GM21423 (cell line): ENCODE measurements at regions not wholly inside any gene's neighbourhood (a gene's known extent, or its start where the extent isn't known, plus 50 kb on each side); places are given as distances from the start of the nearest gene placed in this dataset.
"Not testable (repeated sequence)": the region's sequence is repeated elsewhere in the genome, so short reads cannot be mapped to it uniquely, and the experiment has no call there.

Source experiments
- ATAC-seq: cut with Tn5 transposase; IDR thresholded peaks from one replicate; pipeline ENCODE4 v1.9.1; 2021; ENCODE audit warnings: mild to moderate bottlenecking, moderate library complexity; ENCODE audit not compliant: unreplicated experiment

DNA sequence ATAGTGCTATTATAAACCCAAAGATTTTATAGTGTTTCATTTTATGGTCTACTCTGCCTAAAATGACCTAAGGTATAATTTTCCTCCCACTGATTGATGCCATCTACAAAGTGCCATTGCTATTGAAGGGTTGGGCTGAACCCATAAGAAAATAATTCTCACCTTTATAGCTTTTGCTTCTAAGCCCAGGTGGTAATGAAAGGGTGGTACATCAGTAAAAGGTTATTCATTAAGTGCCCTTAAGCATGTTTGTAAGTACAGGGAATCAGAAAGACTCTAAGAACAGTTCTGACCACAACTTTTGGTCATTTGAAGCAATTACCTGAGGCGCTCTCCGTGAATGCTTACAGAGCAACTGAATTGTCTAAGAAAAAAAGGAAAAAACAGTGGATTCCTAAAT, 1247.3 kb downstream of the NXPH1 start:
- ATAC-seq = no peak

DNA sequence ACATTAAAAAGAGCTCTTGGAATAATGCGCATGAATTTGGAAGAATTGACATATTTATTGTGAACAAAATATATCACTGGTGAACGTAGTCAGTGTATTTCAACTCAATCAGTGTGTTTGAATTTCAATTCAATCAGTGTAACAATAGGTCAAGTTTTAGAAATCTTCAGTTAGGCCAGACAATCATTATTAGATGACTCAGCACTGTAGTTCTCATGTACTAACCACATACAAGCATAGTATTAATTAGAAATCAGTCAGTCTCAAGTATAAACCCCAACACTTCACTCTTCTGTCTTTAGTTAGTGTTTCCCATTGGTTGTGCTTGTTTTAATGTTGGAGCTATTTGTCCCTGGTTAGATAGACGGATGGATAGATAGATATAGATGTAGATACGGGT, 1247.9 kb downstream of the NXPH1 start:
- ATAC-seq = no peak

DNA sequence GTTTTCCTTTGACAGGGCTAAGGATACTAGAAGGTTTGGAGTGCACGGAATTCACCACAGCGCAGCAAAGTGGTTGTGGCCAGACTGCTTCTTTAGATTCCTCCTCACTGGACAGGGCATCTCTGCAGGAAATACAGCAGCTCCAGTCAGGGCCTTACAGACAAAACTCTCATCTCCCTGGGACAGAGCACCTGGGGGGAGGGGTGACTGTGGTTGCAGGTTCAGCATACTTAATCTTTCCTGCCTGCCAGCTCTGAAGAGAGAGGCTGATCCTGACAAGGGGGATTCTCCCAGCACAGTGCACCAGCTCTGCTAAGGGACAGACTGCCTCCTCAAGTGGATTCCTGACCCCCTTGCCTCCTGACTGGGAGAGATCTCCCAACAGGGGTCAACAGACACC, 1257.9 kb downstream of the NXPH1 start:
- ATAC-seq = no peak

DNA sequence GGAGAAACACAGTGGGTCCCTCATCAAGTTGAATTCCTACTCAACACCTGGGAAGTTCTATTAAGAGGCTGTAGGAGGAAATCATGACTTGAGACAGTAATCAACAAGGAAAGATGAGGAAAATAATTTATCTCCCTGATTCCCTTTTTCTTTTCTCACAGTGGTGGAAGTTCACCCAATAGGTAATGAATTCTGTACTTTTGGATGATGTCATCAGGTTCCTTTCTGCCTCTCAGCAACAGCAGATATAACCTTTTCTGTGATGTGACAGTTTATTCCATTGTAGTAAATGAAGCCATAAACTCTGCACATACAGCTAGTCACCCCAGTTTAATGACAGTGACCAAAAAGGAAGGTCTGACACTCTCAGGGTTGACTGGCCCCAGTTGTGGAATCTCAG, 1265.0 kb downstream of the NXPH1 start:
- ATAC-seq = no peak

DNA sequence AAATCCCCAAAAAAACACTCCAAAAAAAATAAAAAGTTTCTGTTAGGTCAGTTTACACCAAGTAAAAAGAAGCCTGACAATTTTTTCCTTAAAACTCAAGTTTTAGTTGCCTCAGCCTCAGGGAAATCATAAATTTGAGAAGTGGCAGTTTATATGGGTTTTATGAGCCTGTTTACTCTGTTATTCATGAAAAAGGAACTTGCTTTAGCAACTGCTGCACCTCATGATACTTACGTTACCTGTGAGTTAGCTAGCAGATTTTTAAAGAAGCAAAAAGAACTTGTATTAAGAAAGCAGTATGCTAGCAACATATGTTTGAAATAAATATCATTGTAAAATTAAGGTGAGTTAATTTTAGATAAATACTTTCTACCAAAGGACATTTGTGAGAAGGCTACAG, 1264.5 kb upstream of the PHF14 start:
- ATAC-seq = no peak

DNA sequence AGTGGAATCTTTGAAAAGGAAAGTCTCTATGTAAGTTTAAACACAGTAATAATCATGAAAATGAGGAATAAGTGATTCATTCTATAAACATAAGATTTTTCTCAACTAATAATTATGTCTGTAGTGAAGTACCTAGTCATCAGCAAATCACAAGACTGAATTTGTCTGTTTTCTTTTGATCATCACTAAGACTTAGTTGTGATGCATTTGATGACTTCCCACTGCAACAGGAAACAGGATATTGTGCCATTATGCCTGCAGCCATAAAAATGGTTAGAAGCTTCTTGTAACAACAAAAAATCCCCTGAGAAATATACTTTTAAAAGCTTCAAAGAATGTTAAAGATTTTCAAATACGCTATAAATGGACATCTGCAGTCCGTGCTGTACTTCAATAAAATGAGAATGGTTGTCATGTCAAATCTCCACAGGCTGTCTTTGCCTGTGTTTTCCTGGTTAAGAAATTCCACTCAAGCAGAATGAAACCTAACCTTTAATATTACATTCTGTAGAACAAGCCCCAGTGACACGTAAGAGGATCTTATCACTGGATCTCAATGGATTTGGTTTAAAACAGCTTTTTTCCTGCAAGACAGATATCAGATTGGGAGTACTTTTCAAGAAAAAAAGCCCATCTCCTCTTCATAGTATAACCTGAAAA, 1262.3 kb upstream of the PHF14 start:
- ATAC-seq = no peak

DNA sequence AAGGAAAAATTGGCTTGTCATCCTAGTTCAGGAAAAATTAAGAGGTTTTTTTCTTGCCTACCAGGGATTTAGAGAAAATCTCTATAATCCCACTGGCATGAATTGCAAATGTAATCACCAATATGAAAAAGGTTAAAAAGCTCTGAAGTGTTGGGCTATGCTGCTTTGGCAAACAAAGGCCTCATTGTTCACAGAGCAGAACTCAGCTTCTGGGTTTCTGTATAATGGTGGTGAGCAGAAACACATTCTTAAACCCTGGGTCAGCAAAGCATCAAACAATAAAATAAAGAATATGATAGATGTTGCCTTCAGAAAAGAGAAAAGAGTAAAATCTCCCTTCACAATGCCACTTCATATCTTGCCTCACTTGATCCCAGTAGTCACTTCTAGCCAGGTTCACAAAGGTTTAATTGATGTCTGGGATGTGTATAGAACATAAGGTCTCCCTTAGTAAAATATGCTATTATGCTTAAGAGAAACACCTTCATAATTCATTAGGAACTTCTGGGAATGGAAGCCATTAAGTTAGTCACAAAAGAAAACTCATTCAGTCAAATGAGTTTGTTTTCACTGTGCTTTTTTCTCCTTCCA, 1255.5 kb upstream of the PHF14 start:
- ATAC-seq = no peak

DNA sequence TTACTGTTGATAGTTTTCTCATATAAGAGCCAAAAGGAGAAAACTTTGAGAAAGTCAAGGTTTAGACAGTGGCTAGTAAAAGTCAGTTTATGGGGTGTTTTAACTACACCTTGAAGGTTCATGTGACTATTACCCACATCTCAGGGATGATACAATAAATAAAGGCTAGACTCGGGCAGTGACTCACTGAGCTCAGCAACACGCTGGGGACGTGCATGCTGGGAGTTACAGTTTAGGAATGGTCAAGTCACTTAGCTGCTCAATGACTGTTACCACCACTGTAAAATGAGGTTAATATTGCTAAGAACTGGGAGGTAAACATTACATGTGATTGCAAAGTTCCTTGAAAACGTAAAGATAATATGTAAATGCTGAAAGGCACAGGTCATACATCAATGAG, 1254.4 kb upstream of the PHF14 start:
- no peak for ATAC-seq

DNA sequence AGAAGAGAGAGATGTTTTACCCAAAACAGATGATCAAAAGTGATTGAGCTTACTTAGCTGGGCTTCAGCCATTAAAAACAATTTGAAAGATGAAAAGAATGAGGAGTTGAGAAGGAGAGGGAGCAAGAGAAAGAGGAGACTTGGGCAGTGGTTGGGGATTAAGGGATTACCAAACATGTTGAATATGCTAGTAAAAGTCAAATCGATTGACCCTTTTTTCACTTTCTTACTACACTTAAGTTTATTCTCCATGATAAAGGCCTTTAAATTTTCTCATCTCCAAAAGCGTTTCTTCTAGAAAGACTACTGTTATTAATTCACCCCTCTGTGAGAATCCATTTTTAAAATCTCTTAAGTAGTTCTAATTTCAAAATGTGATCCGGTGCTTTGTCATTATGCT, 1254.0 kb upstream of the PHF14 start:
- ATAC-seq = no peak

DNA sequence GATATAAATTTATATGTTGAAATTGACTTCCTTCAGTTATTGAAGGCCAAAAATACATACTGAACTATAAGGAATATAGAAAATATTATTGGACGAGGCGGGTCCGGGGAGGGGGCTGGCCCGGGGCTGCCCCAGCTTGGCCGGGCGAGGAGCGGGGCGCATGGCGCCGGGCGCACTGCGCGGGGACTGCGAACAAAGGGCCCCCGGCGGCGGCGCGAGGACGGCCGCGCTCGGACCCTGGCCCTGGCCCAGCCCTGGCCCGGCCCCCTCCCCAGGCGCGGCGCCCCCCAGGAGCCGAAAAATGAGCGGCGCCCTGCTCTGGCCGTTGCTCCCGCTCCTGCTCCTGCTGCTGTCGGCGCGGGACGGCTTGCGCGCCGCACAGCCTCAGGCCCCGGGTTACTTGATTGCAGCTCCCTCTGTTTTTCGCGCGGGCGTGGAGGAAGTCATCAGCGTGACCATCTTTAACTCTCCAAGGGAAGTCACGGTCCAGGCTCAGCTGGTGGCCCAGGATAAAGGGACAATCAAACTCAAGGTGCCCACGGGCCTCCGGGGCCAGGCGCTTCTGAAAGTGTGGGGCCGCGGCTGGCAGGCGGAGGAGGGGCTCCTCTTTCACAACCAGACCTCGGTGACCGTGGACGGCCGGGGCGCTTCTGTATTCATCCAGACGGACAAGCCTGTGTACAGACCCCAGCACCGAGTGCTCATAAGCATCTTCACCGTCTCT, 1247.6 kb upstream of the PHF14 start:
- not testable (repeated sequence) for ATAC-seq

DNA sequence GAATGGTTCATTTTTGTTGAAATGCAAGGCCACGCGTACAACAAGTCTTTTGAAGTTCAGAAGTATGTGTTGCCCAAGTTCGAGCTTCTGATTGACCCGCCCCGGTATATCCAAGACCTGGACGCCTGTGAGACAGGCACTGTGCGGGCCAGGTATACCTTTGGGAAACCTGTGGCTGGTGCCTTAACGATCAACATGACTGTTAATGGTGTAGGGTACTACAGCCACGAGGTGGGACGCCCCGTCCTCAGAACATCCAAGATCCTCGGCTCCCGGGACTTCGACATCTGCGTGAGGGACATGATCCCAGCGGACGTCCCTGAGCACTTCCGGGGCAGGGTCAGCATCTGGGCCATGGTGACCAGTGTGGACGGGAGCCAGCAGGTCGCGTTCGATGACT, 1246.9 kb upstream of the PHF14 start:
- ATAC-seq = not testable (repeated sequence)

DNA sequence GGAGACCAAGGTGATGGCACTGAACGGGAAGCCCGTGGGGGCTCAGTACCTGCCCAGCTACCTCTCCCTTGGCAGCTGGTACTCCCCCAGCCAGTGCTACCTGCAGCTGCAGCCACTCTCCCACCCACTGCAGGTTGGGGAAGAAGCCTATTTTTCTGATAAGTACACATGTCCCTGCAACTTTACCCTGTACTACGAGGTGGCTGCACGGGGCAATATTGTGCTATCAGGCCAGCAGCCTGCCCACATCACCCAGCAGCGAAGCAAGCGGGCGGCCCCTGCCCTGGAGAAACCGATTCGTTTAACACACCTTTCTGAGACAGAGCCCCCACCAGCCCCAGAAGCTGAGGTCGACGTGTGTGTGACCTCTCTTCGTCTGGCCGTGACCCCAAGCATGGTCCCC, 1246.2 kb upstream of the PHF14 start:
- ATAC-seq = not testable (repeated sequence)

DNA sequence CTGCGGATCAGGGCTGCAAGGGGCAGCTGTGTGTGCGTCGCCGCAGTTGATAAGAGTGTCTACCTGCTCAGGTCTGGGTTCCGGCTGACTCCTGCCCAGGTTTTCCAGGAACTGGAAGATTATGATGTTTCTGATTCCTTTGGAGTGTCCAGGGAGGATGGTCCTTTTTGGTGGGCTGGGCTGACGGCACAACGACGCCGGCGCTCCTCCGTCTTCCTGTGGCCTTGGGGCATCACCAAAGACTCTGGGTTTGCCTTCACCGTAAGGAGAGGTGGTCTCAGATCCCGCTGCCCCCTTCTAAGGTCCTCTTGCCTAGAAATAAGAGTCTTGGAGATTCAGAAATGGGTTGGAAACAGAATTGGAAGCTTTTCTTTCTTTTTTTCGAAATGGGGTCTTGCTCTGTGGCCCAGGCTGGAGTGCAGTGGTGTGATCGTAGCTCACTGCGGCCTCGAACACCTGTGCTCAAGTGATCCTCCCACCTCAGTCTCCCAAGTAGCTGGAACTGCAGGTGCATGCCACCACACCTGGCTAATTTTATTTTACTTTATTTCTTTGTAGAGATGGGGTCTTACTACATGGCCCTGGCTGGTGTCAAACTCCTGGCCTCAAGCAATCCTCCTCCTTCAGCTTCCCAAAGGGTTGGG, 1245.5 kb upstream of the PHF14 start:
- not testable (repeated sequence) for ATAC-seq

DNA sequence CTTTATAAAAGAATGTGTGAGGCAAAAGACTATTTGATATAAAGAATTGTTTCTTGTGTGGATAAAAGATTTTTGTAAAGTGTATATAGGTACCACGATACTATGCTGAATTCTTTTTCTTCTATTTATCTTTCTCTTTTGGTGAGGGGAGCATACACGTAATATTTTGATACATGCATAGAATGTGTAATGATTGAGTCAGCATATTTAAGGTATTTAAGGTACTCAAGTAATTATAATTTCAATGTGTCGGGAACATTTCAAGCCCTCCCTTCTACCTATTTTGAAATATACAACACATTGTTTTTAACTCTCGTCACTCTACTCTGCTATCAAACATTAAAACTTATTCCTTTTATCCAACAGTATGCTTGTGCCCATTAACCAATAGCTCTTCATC, 1221.6 kb upstream of the PHF14 start:
- no peak for ATAC-seq

DNA sequence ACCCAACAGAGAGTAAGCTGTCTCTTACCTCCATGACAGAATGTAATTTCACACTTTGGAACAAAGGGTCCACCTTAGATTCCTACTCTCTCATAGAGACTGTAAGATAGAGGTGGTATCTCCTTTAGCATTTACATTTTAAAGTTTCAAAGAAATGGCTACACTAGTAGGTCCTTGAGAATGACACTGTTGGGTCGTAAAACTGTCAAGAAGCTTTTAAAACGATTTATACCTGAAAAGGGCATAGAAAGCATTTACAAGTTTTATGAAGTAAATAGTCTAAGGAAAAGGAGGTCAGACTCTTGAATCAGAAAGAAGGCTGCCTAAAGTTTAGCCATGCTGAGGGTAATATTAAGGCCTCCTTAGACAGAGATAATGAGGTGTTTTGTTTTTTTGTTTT, 1212.4 kb upstream of the PHF14 start:
- no peak for ATAC-seq

DNA sequence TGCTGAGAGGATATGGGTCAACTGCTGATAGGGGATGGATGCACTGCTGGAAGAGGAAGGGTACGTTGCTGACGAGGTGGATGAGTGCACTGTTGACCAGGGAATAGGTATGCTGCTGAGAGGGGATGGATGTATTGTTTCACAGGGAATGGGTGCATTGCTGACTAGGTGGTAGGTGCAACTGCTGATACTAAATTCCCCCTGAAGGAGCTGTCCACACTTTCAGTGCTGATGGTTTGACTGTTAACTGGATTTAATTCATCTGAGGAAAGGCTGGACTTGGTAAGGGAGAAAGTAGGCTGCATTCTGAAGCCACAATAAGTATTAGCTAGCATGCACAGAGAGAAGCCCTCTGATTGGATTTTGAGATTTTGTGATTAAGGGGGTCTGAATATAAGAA, 1196.8 kb upstream of the PHF14 start:
- no peak for ATAC-seq

DNA sequence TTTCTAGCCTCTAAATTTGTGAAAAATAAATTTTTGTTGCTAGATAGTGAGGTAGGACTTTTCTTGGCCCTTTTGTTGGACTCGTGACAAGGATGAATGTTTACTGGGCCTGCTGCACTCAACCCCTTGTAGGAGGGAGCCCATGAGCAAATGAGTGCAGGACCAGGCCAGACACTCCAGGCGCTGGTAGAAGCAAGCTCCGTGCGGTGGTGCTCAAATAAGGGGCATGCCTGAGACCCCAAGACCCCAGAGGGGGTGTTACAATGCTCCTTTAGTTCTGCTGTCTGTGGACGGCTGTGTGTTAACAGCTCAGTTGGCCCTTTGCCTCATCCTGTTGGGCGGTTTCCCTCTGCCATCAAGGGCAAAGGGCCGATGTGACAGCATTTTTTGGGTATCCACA, 1195.3 kb upstream of the PHF14 start:
- no peak for ATAC-seq

DNA sequence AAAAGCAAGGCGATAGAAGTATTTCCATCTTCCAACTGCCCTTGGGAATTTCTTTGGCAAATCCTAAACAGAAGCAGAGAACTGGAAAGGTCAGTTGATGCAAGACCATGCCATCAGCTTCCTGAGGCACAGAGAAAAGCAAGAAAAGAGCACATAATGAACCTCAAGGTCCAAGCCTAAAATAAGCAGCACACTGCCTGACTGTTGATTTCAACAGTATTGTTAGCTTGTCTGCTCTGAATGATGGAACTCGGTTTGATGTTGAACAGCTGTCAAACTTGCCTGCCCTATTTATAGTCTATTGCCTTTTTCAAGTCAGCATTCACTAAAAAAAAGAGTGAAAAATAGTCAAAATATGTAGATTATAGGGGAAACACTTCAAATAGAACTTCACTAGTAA, 1192.0 kb upstream of the PHF14 start:
- no peak for ATAC-seq

DNA sequence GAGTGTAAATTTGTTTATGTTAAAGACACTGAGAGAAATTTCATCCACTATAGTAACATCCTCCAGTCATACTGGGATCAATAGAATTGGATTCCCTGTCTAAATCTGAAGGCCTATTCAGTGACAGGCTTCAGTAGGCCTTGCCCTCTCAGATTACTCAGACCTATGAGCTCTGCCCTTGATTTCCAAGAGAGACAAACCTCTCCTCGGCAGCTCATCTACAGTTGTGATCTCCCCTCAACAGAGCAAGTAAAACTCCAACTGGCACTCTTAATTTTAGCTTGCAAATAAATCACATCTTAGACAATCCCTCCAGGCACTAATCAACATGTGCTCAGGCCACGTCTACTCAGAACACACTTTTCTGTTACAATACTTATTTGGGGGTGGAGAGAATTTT, 1191.4 kb upstream of the PHF14 start:
- ATAC-seq = no peak

DNA sequence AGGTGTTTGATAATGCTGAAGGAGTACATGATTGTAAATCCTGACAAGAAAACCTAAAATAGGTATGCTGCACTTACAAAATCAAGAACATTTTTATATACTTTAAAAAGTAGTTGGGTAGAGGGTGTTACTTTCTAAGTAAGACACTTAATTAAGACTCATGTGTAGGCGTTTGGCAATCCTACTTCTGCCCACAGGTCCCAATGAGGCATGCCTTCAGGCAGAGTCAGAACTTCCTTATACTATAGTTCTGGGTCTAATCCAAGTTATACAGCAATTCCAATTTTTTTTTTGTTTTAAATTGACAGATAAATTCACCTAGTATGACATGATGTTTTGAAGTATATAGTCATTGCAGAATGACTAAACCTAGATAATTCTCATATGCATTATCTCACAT, 1188.5 kb upstream of the PHF14 start:
- no peak for ATAC-seq

DNA sequence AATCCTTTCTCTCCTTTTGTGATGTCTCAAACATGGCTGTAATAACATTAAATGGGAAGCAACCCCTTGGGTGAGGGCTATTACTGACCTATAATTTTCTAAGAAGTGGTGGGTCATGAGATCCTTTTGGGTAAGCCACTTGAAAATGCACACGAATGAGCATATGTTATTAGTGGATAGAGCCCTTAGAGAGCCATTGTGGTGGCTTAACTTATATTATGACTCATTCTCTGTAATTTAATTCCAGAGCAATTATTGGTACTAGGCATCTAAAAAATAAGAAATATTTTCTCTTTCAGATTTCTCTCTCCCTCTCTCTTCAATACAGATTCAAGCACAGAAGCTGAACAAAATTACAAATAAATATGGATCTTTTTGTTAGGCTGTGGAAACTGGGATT, 1177.4 kb upstream of the PHF14 start:
- no peak for ATAC-seq
